ENCODE measurements at regions not wholly inside any gene's neighbourhood (a gene's known extent, or its start where the extent isn't known, plus 50 kb on each side); places are given as distances from the start of the nearest gene placed in this dataset.
"Not testable (repeated sequence)": the region's sequence is repeated elsewhere in the genome, so short reads cannot be mapped to it uniquely, and the experiment has no call there.

DNA sequence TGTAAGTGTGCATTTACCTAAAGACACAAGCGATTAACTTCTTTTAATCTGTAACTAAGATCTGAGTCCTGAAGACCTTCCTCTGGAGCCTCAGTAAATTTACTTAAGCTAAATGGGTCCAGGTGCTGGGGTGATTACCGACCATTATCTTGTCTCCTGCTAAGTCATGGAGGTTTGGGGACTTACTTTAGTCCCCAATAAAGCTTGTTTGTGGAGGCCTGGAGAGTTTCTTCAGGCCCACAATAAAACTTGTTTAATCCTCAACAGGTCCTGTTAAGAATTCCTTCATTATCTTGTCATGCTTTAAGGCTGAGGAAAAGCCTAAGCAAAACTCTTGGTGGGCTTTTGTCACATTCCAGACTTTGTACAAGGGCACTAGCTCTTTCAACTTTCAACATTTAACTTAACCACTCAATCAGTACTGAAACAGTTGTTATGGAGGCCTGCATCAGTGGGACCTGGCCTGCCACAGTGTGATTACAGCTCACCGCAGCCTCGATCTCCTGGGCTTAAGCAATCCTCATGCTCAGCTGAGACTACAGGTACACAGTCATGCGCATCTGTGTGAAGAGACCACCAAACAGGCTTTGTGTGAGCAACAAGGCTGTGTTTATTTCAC, 84.0 kb downstream of the FMO4 start:
- no peak for DNase-seq

DNA sequence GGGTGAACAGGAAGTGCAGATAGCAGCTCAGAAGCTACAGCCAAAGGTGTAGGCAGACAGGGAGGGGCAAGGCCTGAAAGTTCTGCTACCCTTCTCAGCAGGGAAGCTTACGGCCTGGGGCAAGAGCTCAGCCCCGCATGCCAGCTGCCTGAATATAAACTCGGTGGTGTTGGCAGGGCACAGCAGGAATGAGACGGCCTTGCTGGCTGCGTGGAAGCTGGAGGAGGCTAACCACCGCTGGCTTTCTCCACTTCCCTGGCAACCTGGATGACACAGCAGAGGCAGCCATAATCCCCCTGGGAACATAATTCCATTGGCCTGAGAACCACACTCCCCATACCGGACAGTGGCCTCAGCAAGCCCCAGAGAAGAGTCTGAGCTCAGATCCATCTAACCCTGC, 81.9 kb upstream of the PRRC2C start:
- no peak for DNase-seq

DNA sequence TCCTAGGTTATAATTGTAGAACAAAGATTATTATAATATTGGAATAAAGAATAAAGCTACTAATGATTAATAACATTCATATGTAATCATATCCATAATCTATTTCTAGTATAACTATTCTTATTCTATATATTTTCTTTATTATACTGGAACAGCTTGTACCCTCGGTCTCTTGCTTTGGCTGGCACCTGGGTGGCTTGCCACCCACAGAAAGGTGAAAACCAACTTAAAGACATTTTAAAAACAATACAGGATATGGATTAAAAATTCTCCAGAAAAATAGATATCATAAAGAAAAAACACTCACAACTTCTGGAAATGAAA, 80.0 kb upstream of the PRRC2C start:
- DNase-seq = no peak

DNA sequence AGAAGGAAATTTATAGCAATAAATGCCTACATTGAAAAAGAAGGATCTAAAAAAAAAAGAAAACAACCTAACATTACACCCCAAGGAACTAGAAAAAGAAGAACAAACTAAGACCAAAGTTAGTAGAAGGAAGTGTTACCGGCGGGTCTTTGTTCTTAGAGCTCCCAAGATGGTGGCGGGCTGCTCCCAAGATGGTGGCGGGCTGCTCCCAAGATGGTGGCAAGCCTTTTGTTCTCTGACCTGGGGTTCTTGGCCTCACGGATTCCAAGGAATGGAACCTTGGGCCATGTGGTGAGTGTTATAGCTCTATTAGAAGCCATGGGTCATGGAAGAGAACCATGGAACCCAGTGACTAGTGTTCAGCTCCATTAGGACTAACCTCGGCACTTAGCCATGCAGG, 71.8 kb upstream of the PRRC2C start:
- not testable (repeated sequence) for DNase-seq

DNA sequence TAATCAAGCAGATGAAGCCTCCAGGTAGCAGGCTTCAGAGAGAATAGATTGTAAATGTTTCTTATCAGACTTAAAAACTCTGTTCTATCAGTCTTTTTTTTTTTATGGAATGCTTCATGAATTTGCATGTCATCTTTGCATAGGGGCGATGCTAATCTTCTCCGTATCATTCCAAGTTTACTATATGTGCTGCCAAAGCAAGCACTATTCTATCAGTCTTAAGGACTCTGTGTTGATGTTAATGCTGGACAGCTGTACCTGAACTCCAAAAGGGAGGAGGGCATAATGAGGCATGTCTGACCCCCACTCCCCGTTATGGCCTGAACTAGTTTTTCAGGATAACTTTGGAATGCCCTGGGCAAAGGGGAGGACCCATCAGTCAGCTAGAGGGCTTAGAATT, 66.8 kb upstream of the PRRC2C start:
- DNase-seq = no peak

DNA sequence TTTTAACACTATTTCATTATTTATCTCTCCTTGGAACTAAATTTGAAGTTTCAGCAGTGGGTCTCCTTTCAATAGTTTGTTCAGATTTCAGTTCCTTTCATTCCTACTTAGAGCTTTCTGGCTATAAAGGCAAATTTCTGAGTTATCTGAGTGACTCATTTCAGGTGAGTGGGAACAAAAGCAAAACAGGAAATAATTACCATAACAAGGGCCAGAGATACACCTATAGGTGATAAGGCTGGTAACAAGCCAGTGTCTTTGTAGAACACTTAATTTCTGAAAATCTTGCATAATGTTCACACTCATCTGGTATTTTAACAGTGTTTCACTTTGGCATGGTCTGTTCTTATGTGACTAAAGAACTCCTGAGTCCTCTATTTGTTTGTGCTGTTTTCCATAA, 64.5 kb upstream of the PRRC2C start:
- no peak for DNase-seq

DNA sequence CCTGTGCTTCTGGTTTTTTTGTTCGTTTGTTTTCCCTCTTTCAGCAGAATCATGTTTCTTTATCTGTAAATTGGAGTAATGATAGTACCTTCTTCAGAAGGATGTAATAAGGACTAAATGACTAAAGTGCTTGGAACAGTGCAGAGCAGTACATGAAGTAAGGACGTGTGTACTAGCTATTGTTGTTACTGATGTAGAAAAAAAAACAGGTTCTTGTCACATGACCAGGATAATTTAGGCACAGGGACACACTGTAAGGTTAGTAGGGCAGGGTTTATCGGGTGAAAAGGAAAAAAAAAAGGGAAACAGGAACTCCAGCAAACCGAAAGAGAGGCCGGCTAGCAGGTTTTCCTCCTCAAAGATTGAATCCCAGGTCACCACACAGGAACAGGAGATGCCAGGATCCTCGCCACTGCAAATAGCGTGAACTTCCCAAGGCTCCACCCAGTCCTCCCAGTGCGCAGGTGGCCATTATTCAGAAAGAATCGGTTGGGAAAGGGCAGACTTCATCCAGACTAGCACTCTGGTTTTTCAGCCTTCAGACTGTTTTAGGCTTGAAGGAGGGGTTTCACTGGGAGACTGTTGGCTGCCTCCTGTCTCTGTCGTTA, 63.8 kb upstream of the PRRC2C start:
- no peak for DNase-seq

DNA sequence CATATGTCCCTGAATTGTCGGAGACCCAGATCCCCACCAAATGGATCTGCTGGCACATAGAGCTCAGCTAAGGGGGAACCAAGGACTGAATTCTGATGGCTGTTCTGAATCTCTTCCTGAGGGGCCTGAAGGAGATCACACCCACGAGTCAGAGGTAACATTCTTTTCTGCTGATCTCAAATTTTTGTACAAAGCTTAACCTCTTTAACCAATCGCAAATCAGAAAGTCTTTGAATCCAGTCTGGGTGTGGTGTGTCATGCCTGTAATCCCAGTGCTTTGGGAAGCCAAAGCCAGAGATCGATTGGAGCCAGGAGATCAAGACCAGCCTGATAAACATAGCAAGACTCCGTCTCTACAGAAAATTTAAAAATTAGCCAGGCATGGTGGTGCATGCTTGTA, 62.8 kb upstream of the PRRC2C start:
- no peak for DNase-seq

DNA sequence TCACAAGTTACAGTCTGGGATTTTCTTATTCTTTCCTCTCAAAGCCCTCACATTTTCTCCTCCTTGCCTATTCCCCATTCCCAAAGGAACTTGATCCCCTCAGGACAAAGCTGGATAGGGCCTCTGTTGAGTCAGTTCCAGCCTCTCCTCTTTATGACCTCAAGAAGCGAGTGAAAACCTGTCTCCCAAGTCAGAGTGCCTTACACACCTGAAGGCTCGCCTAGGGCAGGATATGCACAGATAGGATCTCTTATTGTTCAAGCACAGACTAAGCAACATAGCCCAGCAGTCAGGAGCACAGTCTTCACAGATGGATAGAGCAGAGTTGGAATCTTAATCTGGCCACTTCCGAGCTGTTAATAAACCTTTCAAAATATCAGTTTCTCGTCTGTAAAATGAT, 60.8 kb upstream of the PRRC2C start:
- no peak for DNase-seq

DNA sequence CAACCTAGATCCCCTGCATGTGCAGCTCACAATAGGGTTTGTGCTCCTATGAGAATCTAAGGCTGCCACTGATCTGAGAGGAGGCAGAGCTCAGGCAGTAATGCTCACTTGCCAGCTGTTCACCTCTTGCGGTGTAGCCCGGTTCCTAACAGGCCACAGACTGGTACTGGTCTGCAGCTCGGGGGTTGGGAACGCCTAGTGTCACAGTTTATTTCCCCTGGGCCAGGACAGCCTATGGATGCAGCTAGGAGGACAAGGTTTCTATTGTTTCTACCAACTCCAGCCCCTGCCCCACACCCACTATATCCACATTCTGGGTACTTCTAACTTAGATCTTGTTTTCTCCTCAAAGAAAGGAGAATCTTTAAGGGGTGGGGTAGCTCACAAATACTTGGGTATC, 58.7 kb upstream of the PRRC2C start:
- DNase-seq = no peak

DNA sequence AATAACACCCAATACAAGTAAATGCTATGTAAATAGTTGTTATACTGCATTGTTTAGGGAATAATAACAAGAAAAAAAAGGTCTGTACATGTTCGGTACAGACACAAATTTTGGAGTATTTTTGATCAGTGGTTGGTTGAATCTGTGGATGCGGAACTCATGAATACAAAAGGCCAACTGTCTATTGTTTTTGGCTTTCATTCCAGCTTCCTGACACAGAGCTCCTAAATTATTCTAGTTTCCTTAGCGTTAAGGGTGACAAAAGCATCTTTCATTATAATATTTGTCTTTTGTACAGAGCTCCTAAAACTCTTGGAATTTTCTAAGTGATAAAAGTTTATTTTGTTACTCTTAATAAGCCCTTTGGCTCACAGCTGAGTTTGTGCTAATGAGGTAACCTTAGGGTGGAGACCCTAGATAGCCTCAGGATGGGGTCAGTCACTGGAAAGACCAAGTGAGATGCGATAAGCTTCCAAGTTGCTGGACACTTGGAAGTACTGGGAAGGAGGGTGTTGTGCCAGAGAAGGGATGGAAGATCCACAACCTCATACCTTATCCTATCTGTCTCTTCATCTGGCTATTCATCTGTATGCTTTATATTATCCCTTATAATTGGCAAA, 57.4 kb upstream of the PRRC2C start:
- no peak for DNase-seq

DNA sequence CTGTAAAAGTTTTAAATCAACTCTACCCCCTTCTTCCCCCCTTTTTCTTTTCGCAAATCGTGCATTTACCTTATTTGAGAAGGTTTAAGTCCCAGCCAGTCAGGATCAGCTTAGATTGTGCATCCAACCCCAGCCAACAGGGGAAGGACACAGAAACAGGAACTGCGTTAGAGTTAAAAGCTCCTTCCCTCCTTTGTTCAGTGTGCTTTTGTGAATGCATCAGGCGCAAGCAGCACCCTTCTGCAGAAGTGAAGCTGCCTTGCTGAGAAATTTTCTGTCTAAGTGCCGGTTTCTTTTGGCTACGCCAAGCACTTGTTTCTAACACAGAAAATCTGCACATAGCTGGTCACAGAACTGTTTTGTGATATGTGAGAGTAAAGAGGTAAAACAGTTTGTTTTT, 56.2 kb upstream of the PRRC2C start:
- DNase-seq = no peak

DNA sequence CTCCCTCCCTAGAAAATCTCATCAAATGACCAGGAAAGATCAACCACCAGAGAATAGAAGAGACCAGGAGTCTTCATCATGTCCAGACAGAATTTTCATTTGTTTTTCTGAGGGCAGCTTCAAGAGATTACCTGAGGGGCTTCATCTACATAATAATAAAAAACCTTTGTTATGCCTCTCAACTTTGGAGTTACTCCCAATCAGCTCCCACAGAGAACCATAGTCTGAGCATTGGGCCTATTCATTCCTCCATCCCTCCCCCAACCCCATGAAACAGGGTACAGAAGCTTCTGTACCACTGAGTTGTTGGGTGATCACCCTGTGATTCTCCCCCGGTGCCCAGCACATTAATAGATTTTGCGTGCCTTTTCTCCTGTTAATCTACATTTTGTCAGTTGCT, 53.3 kb upstream of the PRRC2C start:
- no peak for DNase-seq

DNA sequence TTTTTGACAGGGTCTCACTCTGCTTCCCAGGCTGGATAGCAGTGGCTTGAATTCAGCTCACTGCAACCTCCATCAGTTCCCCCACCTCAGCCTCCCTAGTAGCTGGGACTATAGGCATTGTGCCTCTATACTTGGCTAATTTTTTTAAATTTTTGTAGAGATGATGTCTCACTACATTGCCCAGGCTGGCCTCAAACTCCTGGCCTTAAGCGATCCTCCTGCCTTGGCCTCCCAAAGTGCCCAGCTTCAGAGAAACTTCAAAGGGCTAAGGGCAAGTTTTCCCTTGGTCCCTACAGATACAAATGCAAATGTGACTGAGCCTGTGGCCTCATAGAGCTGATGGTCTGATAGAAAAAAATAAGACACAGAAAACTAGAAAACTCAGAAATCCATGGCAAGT, 52.9 kb upstream of the PRRC2C start:
- no peak for DNase-seq

DNA sequence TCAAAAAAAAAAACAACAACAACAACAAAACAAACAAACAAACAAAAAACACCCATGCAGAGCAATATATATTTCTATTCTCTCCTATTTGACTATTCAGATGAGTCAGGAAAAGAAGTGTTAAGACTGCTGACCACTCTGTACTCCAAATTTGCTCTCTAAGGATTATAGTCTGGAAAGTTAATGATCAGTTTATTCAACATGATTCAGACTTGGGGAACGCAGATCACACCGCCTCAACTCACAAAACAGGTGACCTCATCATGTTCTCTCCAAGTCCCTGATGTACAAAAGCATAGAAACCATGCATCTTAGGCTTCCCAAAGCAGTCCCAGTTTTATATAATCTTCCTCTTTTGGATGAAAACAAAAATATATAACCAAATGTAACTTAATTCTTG, 51.9 kb upstream of the PRRC2C start:
- DNase-seq = peak; percentile 51

DNA sequence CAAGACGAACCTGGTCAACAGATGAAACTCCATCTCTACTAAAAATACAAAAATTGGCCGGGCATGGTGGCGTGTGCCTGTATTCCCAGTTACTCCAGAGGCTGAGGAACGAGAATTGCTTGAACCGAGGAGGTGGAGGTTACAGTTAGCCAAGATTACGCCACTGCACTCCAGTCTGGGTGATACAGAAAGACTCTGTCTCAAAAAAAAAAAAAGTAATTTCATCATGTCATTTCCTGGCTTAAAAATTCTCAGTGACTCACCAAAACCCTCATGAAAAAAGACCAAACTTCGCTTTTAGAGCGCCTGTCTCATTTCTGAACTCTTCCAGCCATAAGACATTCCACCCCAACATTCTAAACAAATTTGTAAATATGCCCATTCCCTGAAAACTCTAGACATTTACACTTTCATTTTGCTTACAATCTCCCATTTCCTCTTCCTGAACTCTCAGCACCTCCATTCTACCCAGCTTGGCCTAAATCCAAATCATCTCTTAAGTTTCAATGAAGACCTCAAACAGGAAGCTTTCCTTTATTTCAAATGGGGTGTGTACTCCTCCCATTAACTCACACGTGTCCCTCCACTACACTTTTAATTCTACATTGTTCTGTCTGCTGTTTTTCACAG, 50.5 kb upstream of the PRRC2C start:
- peak; percentile 29 for DNase-seq
